CD14-positive monocyte (primary cell): ENCODE measurements at regions not wholly inside any gene's neighbourhood (a gene's known extent, or its start where the extent isn't known, plus 50 kb on each side); places are given as distances from the start of the nearest gene placed in this dataset.

Experiments
- DNase-seq, 3 donors: peaks; one replicate each; pipeline ENCODE4 v3.0.0-alpha.2; 2011 to 2022
- H2AFZ ChIP-seq: 2 replicates; pipeline ENCODE4 v1.6.0; 2012; ENCODE audit warnings: mild to moderate bottlenecking, low read depth, low read length, inconsistent platforms; ENCODE audit not compliant: insufficient read depth, poor library complexity, severe bottlenecking
- H3K27ac ChIP-seq, 2 donors: 1 replicate in 1 of 2; 2 replicates in 1 of 2; pipeline ENCODE4 v1.5.1; 2012 to 2013; ENCODE audit warnings: low read length in 2 of 2, control low read depth in 1 of 2, inconsistent platforms in 1 of 2, low read depth in 1 of 2, mild to moderate bottlenecking in 1 of 2
- H3K27me3 ChIP-seq, 2 donors: one replicate each; pipeline versions ENCODE4 v1.6.0 to v1.6.1; 2011 to 2013; ENCODE audit warnings: low read length in 2 of 2; ENCODE audit not compliant: control insufficient read depth in 2 of 2, insufficient read depth in 2 of 2
- H3K36me3 ChIP-seq, 2 donors: replicated peaks in 1 of 2; 1 replicate in 1 of 2; 2 replicates in 1 of 2; pipeline versions ENCODE4 v1.5.1 to v1.6.1; 2012 to 2013; ENCODE audit warnings: low read length in 2 of 2, control low read depth in 1 of 2, inconsistent platforms in 1 of 2, mild to moderate bottlenecking in 1 of 2; ENCODE audit not compliant: insufficient read depth in 2 of 2, control insufficient read depth in 1 of 2
- H3K4me1 ChIP-seq, 2 donors: 1 replicate in 1 of 2; 2 replicates in 1 of 2; pipeline versions ENCODE4 v1.5.1 to v1.6.1; 2012 to 2013; ENCODE audit warnings: low read length in 2 of 2, control low read depth in 1 of 2, inconsistent platforms in 1 of 2, mild to moderate bottlenecking in 1 of 2, moderate library complexity in 1 of 2; ENCODE audit not compliant: insufficient read depth in 2 of 2, control insufficient read depth in 1 of 2
- H3K4me2 ChIP-seq: replicated peaks from 2 replicates; pipeline ENCODE3; 2012; ENCODE audit warnings: low read length, moderate library complexity, mild to moderate bottlenecking; ENCODE audit not compliant: poor library complexity, severe bottlenecking; ENCODE audit errors: extremely low read depth
- H3K4me3 ChIP-seq, 3 experiments: fragments of 200-600 bp in 1 of 3; sonication (generic) in 1 of 3; replicated peaks in 1 of 3; 1 replicate in 2 of 3; 2 replicates in 1 of 3; pipeline ENCODE4 v1.5.1; 2011 to 2013; ENCODE audit warnings: low read length in 3 of 3, mild to moderate bottlenecking in 3 of 3, control low read depth in 2 of 3, low read depth in 2 of 3, inconsistent platforms in 1 of 3, moderate library complexity in 1 of 3
- H3K79me2 ChIP-seq: 2 replicates; pipeline ENCODE4 v1.6.0; 2012; ENCODE audit warnings: mild to moderate bottlenecking, control low read depth, inconsistent platforms, low read length, moderate library complexity; ENCODE audit not compliant: insufficient read depth
- H3K9ac ChIP-seq: 2 replicates; pipeline ENCODE4 v1.6.0; 2017; ENCODE audit warnings: low read length, mild to moderate bottlenecking; ENCODE audit not compliant: insufficient read depth, poor library complexity, severe bottlenecking
- H3K9me3 ChIP-seq, 2 donors: replicated peaks in 1 of 2; 1 replicate in 1 of 2; 2 replicates in 1 of 2; pipeline versions ENCODE4 v1.5.1 to v1.6.1; 2012 to 2013; ENCODE audit warnings: low read length in 2 of 2, control low read depth in 1 of 2; ENCODE audit not compliant: control insufficient read depth in 1 of 2, insufficient read depth in 1 of 2
- H4K20me1 ChIP-seq: 2 replicates; pipeline ENCODE4 v1.6.0; 2012; ENCODE audit warnings: mild to moderate bottlenecking, low read length, control low read depth, moderate library complexity; ENCODE audit not compliant: insufficient read depth
- H3K27ac Mint-ChIP-seq, 7 donors: one replicate each; pipeline ENCODE4 v1.8.0; 2020; ENCODE audit warnings: mild to moderate bottlenecking in 7 of 7, mixed read lengths in 7 of 7, moderate library complexity in 6 of 7, inconsistent platforms in 2 of 7
- H3K27me3 Mint-ChIP-seq, 3 donors: one replicate each; pipeline ENCODE4 v1.8.0; 2021 to 2022; ENCODE audit warnings: low read depth in 3 of 3, mild to moderate bottlenecking in 3 of 3, mixed read lengths in 3 of 3, moderate library complexity in 3 of 3, inconsistent platforms in 1 of 3
- H3K36me3 Mint-ChIP-seq, 2 donors: one replicate each; pipeline ENCODE4 v1.8.0; 2020; ENCODE audit warnings: mixed read lengths in 2 of 2, inconsistent platforms in 1 of 2, mild to moderate bottlenecking in 1 of 2
- H3K4me1 Mint-ChIP-seq: one replicate; pipeline ENCODE4 v1.8.0; 2020; ENCODE audit warnings: mild to moderate bottlenecking, mixed read lengths
- H3K4me3 Mint-ChIP-seq, 2 donors: one replicate each; pipeline ENCODE4 v1.8.0; 2020; ENCODE audit warnings: mild to moderate bottlenecking in 2 of 2, mixed read lengths in 2 of 2, moderate library complexity in 1 of 2
- H3K9me3 Mint-ChIP-seq, 7 donors: one replicate each; pipeline ENCODE4 v1.8.0; 2020 to 2022; ENCODE audit warnings: mixed read lengths in 7 of 7, mild to moderate bottlenecking in 6 of 7, moderate library complexity in 6 of 7, inconsistent platforms in 2 of 7
- CTCF ChIP-seq: fragments of 200-600 bp; IDR thresholded peaks from one replicate; pipeline ENCODE4 v1.8.0; 2022; ENCODE audit warnings: antibody characterized with exemption, mild to moderate bottlenecking
- WGBS: methylation state at CpG from one replicate; pipeline ENCODE4 v1.1.5; 2013; ENCODE audit warnings: missing lambda C conversion rate; ENCODE audit not compliant: insufficient coverage; 5-methylcytosine and 5-hydroxymethylcytosine counted together
- intact Hi-C, 2 donors: fragments of 100-400 bp; cut with micrococcal nuclease; formaldehyde crosslinking; loops; one replicate each; pipeline versions ENCODE4 v1.15.0 to v1.15.1; 2023

GRCh38 chr5:39640552-39640951, 215.8 kb upstream of the DAB2 start:
- Histone ChIP-seq H3K36me3 (no peaks in the 10 kb centered on the region), H2AFZ (no peak overlapping the region), H3K4me2 (no peak overlapping the region), H3K4me3 (no peak overlapping the region), H3K79me2 (no peaks in the 10 kb centered on the region), H3K27ac (no peak overlapping the region), H3K4me1 (no peaks in the 10 kb centered on the region), H3K27me3 (no peaks in the 10 kb centered on the region), H3K9me3 (no peaks in the 10 kb centered on the region), H4K20me1 (no peaks in the 10 kb centered on the region), H3K9ac (no peak overlapping the region)
- Mint-ChIP-seq H3K27me3 (no peaks in the 10 kb centered on the region), H3K4me1 (no peaks in the 10 kb centered on the region), H3K27ac (no peak overlapping the region), H3K4me3 (no peak overlapping the region), H3K9me3 (peaks cover 2 to 8% (median 4%) of the 10 kb centered on the region in 7 donors), H3K36me3 (no peaks in the 10 kb centered on the region)
- intact Hi-C loops, result no loop called here
- no peak for DNase-seq
- WGBS, result 100% methylated on average over 1 of the region's 1 CpG
- no peak for TF ChIP-seq CTCF

DNA sequence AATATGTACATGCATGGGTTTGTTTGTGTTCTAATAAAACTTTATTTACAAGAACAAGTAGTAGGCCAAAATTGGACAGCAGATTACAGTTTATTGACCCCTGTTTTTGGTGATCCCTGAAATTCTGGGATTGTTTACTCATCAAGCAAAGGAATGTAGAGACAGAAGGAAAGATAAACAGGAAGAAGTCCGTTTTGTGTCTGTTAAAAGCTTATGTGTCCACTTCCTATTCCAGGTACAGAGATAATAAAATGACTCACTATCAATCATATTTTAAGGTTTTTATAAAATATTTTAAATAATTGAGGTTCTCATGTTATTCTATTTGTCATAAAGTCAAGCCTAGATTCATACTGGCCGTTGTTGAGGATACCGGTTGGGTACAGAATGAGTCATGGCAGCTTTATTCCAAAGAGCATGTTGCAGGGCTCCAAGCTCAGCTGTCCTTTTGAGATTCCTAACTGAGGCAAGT, 214.9 kb upstream of the DAB2 start:
- Histone ChIP-seq H3K79me2 (no peaks in the 10 kb centered on the region), H3K27ac (no peak overlapping the region), H3K36me3 (no peaks in the 10 kb centered on the region), H2AFZ (no peak overlapping the region), H4K20me1 (no peaks in the 10 kb centered on the region), H3K4me3 (no peak overlapping the region), H3K4me2 (no peak overlapping the region), H3K27me3 (no peaks in the 10 kb centered on the region), H3K9ac (no peak overlapping the region), H3K9me3 (no peaks in the 10 kb centered on the region), H3K4me1 (no peaks in the 10 kb centered on the region)
- Mint-ChIP-seq H3K27ac (no peak overlapping the region), H3K4me1 (no peaks in the 10 kb centered on the region), H3K4me3 (no peak overlapping the region), H3K36me3 (no peaks in the 10 kb centered on the region), H3K27me3 (no peaks in the 10 kb centered on the region), H3K9me3 (peaks cover 0 to 8% (median 3%) of the 10 kb centered on the region in 7 donors)
- no peak for TF ChIP-seq CTCF
- no peak for DNase-seq
- intact Hi-C loops, result no loop called here
- no CpG with 5 or more reads among the region's 3 CpGs for WGBS
